ENCODE measurements at regions not wholly inside any gene's neighbourhood (a gene's known extent, or its start where the extent isn't known, plus 50 kb on each side); places are given as distances from the start of the nearest gene placed in this dataset.

GRCh38 chr12:93047118-93047517 lies 118.0 kb upstream of the EEA1 start:
- Histone ChIP-seq H4K20me1 (ENCODE audit: insufficient read depth) (no peaks in the 10 kb centered on the region), H3K4me2 (no peak overlapping the region), H3K79me2 (ENCODE audit: low read depth) (no peaks in the 10 kb centered on the region), H2AFZ (no peak overlapping the region), H3K4me3 (no peak overlapping the region), H3K27ac (no peak overlapping the region), H3K4me1 (replicated peaks; ENCODE audit: insufficient read depth) (peaks cover 13% of the 10 kb centered on the region), H3K9me3 (ENCODE audit: insufficient read depth, low read depth) (no peaks in the 10 kb centered on the region), H3K36me3 (ENCODE audit: low read depth) (no peaks in the 10 kb centered on the region), H3K27me3 (ENCODE audit: insufficient read depth, low read depth) (no peaks in the 10 kb centered on the region), H3K9me2 (ENCODE audit: insufficient read depth) (no peaks in the 10 kb centered on the region), H3F3A (ENCODE audit: insufficient read depth, low read depth) (no peaks in the 10 kb centered on the region)
- ChIA-PET CTCF (no interaction called here), POLR2A (ENCODE audit: unreplicated experiment) (no interaction called here)
- BruUV-seq (replicated peaks), result no TSS peak
- TF ChIP-seq EZH2 (IDR thresholded peaks at IDR 0.05; ENCODE audit: low read depth) (no peak), CTCF (conservative IDR thresholded peaks at IDR 0.05) (no peak)
- DNase-seq, result no peak
- intact Hi-C loops (cut with micrococcal nuclease; ENCODE audit: unreplicated experiment), result no loop called here

- no peaks in the 10 kb centered on the region for H3K27me3 ChIP-seq (ENCODE audit: insufficient read depth, low read depth)
- H2AFZ ChIP-seq, result no peak overlapping the region
- H3K36me3 ChIP-seq (ENCODE audit: low read depth), result no peaks in the 10 kb centered on the region
- H4K20me1 ChIP-seq (ENCODE audit: insufficient read depth), result no peaks in the 10 kb centered on the region
- POLR2A ChIA-PET (ENCODE audit: unreplicated experiment), result no interaction called here
- CTCF ChIA-PET, result no interaction called here
- no peak overlapping the region for H3K4me3 ChIP-seq
- H3K27ac ChIP-seq, result no peak overlapping the region
- no peak overlapping the region for H3K4me2 ChIP-seq
- no peaks in the 10 kb centered on the region for H3K79me2 ChIP-seq (ENCODE audit: low read depth)
- no peak for DNase-seq
- BruUV-seq (replicated peaks), result no TSS peak
- H3K9me2 ChIP-seq (ENCODE audit: insufficient read depth), result no peaks in the 10 kb centered on the region
- peaks cover 13% of the 10 kb centered on the region for H3K4me1 ChIP-seq (replicated peaks; ENCODE audit: insufficient read depth)
- TF ChIP-seq EZH2 (IDR thresholded peaks at IDR 0.05; ENCODE audit: low read depth) (no peak), CTCF (conservative IDR thresholded peaks at IDR 0.05) (no peak)
- intact Hi-C loops (cut with micrococcal nuclease; ENCODE audit: unreplicated experiment), result no loop called here
- no peaks in the 10 kb centered on the region for H3K9me3 ChIP-seq (ENCODE audit: insufficient read depth, low read depth)
- no peaks in the 10 kb centered on the region for H3F3A ChIP-seq (ENCODE audit: insufficient read depth, low read depth)
Observed at GRCh38 chr12:93048656-93049055, 119.6 kb upstream of the EEA1 start.

- no peaks in the 10 kb centered on the region for H4K20me1 ChIP-seq (ENCODE audit: insufficient read depth)
- H3K9me2 ChIP-seq (ENCODE audit: insufficient read depth), result no peaks in the 10 kb centered on the region
- intact Hi-C loops (cut with micrococcal nuclease; ENCODE audit: unreplicated experiment), result no loop called here
- H3K9me3 ChIP-seq (ENCODE audit: insufficient read depth, low read depth), result no peaks in the 10 kb centered on the region
- BruUV-seq (replicated peaks), result no TSS peak
- H3F3A ChIP-seq (ENCODE audit: insufficient read depth, low read depth), result no peaks in the 10 kb centered on the region
- no peaks in the 10 kb centered on the region for H3K79me2 ChIP-seq (ENCODE audit: low read depth)
- ChIA-PET CTCF (no interaction called here), POLR2A (ENCODE audit: unreplicated experiment) (no interaction called here)
- H3K4me3 ChIP-seq, result no peak overlapping the region
- TF ChIP-seq EZH2 (IDR thresholded peaks at IDR 0.05; ENCODE audit: low read depth) (no peak), CTCF (conservative IDR thresholded peaks at IDR 0.05) (no peak)
- peak in 1 of 2 experiments; percentile 59 for DNase-seq
- H3K4me2 ChIP-seq, result peak overlapping the region; percentile 52
- no peak overlapping the region for H3K27ac ChIP-seq
- 0 out of 2 replicates have a peak overlapping the region, but pooled peaks have one; percentile 26 for H2AFZ ChIP-seq
- H3K27me3 ChIP-seq (ENCODE audit: insufficient read depth, low read depth), result no peaks in the 10 kb centered on the region
- no peaks in the 10 kb centered on the region for H3K36me3 ChIP-seq (ENCODE audit: low read depth)
- H3K4me1 ChIP-seq (replicated peaks; ENCODE audit: insufficient read depth), result peaks cover 13% of the 10 kb centered on the region
Observed at GRCh38 chr12:93050026-93050747, 121.1 kb upstream of the EEA1 start.
